GM12874 (cell line): ENCODE measurements at regions not wholly inside any gene's neighbourhood (a gene's known extent, or its start where the extent isn't known, plus 50 kb on each side); places are given as distances from the start of the nearest gene placed in this dataset.

Experiments
- TF ChIP-seq, protein P1 (sequence below): IDR thresholded peaks from 2 replicates; pipeline ENCODE4 v1.5.1; 2011; ENCODE audit warnings: low read depth, mild to moderate bottlenecking, control low read depth, low read length, moderate library complexity; ENCODE audit not compliant: insufficient read depth

DNA sequence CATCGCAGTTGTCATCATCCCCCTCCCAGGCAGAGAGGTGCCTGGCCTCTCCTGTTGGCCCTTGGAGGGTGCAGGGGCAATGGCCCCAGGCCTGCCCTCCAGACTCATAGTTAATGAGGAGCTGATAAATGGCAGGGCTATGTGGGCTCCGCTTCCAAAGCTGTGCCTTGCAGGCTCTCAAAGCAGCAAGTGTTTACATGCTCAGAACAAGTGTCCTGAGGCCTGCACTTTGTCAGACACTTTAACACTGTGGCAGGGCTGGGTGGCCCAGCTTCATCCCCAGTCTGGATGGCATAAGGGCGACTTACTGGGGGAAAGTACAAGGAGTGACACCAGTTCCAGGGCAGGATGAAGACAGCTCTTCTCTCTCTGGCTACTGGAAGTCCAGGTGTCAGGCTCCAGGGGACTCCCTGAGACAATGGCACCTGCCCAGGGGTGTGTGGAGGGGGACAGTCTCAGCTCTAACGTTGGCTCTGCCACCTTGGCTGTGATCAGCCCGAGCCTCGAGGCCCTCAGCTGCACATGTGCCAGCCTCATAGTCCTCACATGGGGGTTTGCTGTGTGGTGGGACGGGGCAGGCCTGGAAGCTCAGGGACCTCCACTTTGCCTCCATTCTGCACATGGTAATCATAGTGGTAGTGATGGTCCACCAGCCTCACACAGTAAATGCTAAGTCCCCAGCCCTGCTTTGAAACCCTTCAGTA, 153.4 kb downstream of the BARX1 start:
- TF ChIP-seq, protein P1, sequence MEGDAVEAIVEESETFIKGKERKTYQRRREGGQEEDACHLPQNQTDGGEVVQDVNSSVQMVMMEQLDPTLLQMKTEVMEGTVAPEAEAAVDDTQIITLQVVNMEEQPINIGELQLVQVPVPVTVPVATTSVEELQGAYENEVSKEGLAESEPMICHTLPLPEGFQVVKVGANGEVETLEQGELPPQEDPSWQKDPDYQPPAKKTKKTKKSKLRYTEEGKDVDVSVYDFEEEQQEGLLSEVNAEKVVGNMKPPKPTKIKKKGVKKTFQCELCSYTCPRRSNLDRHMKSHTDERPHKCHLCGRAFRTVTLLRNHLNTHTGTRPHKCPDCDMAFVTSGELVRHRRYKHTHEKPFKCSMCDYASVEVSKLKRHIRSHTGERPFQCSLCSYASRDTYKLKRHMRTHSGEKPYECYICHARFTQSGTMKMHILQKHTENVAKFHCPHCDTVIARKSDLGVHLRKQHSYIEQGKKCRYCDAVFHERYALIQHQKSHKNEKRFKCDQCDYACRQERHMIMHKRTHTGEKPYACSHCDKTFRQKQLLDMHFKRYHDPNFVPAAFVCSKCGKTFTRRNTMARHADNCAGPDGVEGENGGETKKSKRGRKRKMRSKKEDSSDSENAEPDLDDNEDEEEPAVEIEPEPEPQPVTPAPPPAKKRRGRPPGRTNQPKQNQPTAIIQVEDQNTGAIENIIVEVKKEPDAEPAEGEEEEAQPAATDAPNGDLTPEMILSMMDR: no peak

DNA sequence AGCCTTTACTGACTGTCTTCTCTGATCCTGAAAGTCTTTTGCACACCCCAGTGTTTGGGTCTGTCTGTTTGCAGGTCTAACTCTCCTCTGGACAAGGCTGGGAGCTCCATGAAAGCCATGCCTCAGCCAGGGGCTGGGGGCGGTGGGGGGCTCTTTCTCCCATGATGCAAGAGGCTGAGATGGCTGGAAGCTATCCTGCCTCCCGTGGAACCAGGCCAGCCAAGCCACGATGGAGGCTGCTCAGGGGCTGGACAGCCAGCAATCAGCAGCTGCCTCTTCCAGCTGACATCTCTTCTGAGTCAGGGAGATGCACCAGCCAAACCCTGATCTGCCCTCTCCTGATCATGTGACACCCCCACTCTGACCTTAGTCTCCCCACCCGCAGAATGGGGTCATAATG, 154.0 kb downstream of the BARX1 start:
- TF ChIP-seq, protein P1: no peak

DNA sequence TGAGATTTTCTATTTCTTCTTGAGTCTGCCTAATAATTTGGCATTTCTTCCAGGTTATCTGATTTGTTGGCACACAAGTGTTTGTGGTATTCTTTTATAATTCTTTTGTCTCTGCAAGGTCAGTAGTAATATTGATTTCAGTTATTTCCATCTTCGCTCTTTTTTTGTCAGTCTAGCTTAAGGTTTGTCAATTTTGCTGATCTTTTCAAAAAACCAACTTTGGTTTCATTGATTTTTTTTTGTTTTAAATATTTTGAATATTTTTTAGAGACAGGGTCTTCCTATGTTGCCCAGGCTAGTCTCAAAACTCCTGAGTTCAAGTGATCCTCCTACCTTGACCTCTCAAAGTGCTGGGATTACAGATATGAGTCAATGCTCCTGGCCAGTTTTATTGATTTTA, 162.8 kb downstream of the BARX1 start:
- TF ChIP-seq, protein P1: no peak

DNA sequence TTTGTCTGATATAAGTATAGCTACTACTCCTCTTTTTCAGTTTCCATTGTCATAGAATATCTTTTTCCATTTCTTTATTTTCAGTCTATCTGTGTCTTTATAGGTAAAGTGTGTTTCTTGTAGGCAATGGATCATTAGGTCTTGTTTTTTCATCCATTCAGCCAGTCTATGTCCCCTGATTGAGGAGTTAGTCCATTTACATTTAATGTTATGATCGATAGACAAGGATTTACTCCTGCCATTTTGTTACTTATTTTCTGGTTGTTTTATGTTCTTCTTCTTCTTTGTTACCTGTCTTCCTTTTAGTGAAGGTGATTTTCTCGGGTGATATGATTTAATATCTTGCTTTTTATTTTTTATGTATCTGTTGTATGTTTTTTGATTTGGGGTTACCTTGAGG, 169.0 kb downstream of the BARX1 start:
- TF ChIP-seq, protein P1: no peak

DNA sequence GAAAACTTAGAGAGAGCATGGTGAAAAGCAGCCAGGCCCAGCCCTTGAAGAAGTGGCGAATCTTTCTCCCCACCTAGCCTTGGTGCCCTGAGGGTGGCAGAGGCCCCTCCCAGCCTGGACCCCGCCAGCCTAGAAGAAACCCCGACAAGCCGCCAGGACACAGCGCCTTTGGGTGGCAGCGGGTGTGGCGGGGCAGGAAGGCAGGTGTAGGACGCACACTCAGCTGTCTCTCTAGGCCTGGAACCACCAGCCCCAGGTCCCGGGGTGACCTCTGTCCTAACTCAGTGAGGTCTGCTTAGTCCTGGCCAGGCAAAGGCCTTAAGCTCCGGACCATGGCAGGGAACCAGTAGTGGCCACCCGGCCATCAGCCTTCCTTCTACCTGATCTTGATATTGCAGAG, 178.3 kb downstream of the BARX1 start:
- TF ChIP-seq, protein P1: no peak

DNA sequence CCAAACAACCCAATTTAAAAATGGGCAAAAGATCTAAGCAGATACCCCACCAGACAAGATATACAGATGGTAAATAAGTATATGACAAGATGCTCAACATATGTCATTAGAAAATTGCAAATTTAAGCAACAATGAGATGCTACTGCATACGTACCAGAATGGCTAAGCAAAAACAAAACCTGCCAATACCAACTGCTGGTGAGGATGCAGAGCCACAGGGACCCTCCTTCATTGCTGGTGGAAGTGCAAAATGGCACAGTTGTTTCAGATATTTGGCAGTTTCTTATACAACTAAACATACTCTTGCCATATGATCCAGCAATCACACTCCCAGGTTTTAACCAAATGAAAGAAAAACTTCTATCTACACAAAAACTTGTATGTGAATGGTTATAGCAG, 178.9 kb downstream of the BARX1 start:
- TF ChIP-seq, protein P1: no peak

DNA sequence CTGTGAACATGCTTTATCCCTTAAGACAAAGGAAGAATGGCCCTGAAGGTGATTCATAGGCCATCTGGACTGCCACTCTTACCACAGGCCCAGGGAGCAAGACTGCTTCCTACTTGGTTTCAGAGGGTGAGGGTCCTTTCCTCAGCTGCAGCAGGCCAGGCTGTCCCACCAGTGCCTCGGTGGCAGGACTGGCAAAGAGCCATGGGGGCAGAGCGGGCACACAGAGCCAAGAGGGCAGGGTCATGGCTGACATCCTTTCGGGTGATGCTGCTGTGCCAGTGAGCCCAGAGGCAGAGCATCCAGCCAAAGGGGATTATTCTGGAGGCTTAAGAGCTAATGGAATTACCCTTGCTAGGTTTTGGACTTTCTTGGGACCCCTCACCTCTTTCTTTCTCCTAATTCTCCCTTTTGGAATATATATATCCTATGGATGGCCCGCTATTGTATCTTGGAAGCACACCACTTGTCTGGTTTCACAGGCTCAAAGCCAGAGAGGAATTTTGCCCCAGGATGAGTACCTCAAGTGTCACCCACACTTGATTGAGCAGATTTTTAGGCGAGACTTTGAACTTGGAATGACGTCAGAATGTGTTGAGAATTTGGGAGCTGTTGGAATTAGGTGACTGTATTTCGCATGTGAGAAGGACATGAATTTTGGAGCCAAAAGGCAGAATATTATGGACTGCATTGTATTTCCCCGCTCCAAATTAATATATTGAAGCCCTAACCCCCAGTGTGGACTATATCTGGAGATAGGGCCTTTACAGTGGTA, 180.6 kb downstream of the BARX1 start:
- TF ChIP-seq, protein P1: no peak
